ENCODE measurements at regions not wholly inside any gene's neighbourhood (a gene's known extent, or its start where the extent isn't known, plus 50 kb on each side); places are given as distances from the start of the nearest gene placed in this dataset.

DNA sequence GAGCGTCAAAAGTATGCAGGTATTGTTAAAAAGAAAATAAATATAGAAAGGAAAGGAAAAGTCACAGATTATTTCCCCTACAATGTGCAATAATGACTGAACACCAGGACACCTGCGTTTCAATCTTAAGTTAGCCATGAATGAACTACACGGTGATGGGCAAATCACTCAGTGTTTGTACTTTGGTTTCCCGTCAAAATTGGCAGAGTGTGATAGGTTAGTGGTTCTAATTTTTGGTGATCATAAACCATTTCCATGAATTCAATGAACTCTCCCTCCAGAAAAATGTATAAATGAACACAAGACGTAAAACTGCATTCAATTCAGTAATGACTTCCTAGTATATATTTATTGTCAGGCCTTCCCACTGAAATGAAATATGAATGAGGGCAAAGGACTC, 59.0 kb upstream of the ITGA1 start:
- TF ChIP-seq MTA3 (IDR thresholded peaks at IDR 0.05; ENCODE audit: borderline replicate concordance, low read length), result no peak
- TF ChIP-seq, protein P1, sequence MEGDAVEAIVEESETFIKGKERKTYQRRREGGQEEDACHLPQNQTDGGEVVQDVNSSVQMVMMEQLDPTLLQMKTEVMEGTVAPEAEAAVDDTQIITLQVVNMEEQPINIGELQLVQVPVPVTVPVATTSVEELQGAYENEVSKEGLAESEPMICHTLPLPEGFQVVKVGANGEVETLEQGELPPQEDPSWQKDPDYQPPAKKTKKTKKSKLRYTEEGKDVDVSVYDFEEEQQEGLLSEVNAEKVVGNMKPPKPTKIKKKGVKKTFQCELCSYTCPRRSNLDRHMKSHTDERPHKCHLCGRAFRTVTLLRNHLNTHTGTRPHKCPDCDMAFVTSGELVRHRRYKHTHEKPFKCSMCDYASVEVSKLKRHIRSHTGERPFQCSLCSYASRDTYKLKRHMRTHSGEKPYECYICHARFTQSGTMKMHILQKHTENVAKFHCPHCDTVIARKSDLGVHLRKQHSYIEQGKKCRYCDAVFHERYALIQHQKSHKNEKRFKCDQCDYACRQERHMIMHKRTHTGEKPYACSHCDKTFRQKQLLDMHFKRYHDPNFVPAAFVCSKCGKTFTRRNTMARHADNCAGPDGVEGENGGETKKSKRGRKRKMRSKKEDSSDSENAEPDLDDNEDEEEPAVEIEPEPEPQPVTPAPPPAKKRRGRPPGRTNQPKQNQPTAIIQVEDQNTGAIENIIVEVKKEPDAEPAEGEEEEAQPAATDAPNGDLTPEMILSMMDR (IDR thresholded peaks at IDR 0.05 in 2 of 3, conservative IDR thresholded peaks at IDR 0.05 in 1 of 3; ENCODE audit: control insufficient read depth in 2 of 3, extremely low read depth in 1 of 3, insufficient read depth in 1 of 3, low read depth in 3 of 3, low read length in 3 of 3), result no peak
- no peak for TF ChIP-seq HDGF (IDR thresholded peaks at IDR 0.05)
- TF ChIP-seq MYC (IDR thresholded peaks at IDR 0.05; ENCODE audit: insufficient read depth, insufficient read length, insufficient replicate concordance, low read length, severe bottlenecking), result no peak
- TF ChIP-seq SUZ12 (IDR thresholded peaks at IDR 0.05; ENCODE audit: unreplicated experiment), result no peak
- TF ChIP-seq FOXM1 (IDR thresholded peaks at IDR 0.05; ENCODE audit: low read depth, low read length), result no peak
- TF ChIP-seq NBN (IDR thresholded peaks at IDR 0.05), result no peak
- no peak for TF ChIP-seq RBBP5 (conservative IDR thresholded peaks at IDR 0.05)
- TF ChIP-seq EGR1 (IDR thresholded peaks at IDR 0.05; ENCODE audit: borderline replicate concordance in 1 of 2, low read depth in 2 of 2, low read length in 2 of 2), result no peak
- TF ChIP-seq SIN3A (IDR thresholded peaks at IDR 0.05; ENCODE audit: low read depth, low read length), result no peak
- TF ChIP-seq POLR2A (IDR thresholded peaks at IDR 0.05; ENCODE audit: low read depth, low read length), result no peak
- TF ChIP-seq CUX1 (IDR thresholded peaks at IDR 0.05; ENCODE audit: insufficient replicate concordance, low read depth, low read length), result no peak
